Ascending aorta (tissue), 2 donors: ENCODE measurements at regions not wholly inside any gene's neighbourhood (a gene's known extent, or its start where the extent isn't known, plus 50 kb on each side); places are given as distances from the start of the nearest gene placed in this dataset.
"Not testable (repeated sequence)": the region's sequence is repeated elsewhere in the genome, so short reads cannot be mapped to it uniquely, and the experiment has no call there.

ENCODE experiments used
- DNase-seq, 2 donors: peaks; one replicate each; pipeline ENCODE4 v3.0.0-alpha.2; 2019; ENCODE audit warnings: low spot score in 2 of 2
- H3K27ac ChIP-seq, 2 donors: fragments of 200-600 bp; sonication (generic); one replicate each; pipeline ENCODE4 v1.5.1; 2016 to 2017; ENCODE audit warnings: mild to moderate bottlenecking in 1 of 2
- H3K27me3 ChIP-seq: fragments of 200-600 bp; sonication (generic); one replicate; pipeline ENCODE4 v1.5.1; 2017
- H3K36me3 ChIP-seq, 2 donors: fragments of 200-600 bp; sonication (generic); one replicate each; pipeline ENCODE4 v1.5.1; 2016
- H3K4me1 ChIP-seq, 2 donors: fragments of 200-600 bp; sonication (generic); one replicate each; pipeline ENCODE4 v1.5.1; 2016 to 2017; ENCODE audit warnings: mild to moderate bottlenecking in 1 of 2
- H3K4me3 ChIP-seq, 2 donors: fragments of 200-600 bp; sonication (generic); one replicate each; pipeline ENCODE4 v1.5.1; 2016 to 2017; ENCODE audit warnings: mild to moderate bottlenecking in 1 of 2
- H3K9me3 ChIP-seq, 2 donors: fragments of 200-600 bp; sonication (generic); one replicate each; pipeline ENCODE4 v1.5.1; 2016
- CTCF ChIP-seq, 3 experiments: fragments of 200-600 bp in 2 of 3; fragments of 450-650 bp in 1 of 3; sonication (generic) in 2 of 3; IDR thresholded peaks; one replicate each; pipeline ENCODE4 v1.5.1; 2016 to 2019; ENCODE audit warnings: antibody characterized with exemption in 3 of 3, mild to moderate bottlenecking in 1 of 3, moderate library complexity in 1 of 3
- intact Hi-C: fragments of 100-400 bp; cut with DNase I; formaldehyde crosslinking; loops from one replicate; pipeline ENCODE4 v1.15.1; 2023

GRCh38 chr13:85557691-85558467 is 241.3 kb downstream of the SLITRK6 start:
- intact Hi-C loops = no loop called here
- H3K9me3 ChIP-seq = no peaks in the 10 kb centered on the region
- no peaks in the 10 kb centered on the region for H3K27me3 ChIP-seq
- TF ChIP-seq CTCF (IDR thresholded peaks at IDR 0.05) = no peak
- H3K36me3 ChIP-seq = no peaks in the 10 kb centered on the region
- DNase-seq = no peak
- no peaks in the 10 kb centered on the region for H3K4me1 ChIP-seq
- H3K4me3 ChIP-seq = no peak overlapping the region
- no peak overlapping the region for H3K27ac ChIP-seq

- no peak for TF ChIP-seq CTCF (IDR thresholded peaks at IDR 0.05)
- Histone ChIP-seq H3K4me1 (no peaks in the 10 kb centered on the region), H3K9me3 (no peaks in the 10 kb centered on the region), H3K4me3 (no peak overlapping the region), H3K27ac (no peak overlapping the region), H3K27me3 (no peaks in the 10 kb centered on the region), H3K36me3 (no peaks in the 10 kb centered on the region)
- intact Hi-C loops = no loop called here
- DNase-seq = no peak
Measured at GRCh38 chr13:85551012-85551411, 248.2 kb downstream of the SLITRK6 start.

- Histone ChIP-seq H3K4me1 (no peaks in the 10 kb centered on the region), H3K27ac (no peak overlapping the region), H3K9me3 (no peaks in the 10 kb centered on the region), H3K4me3 (no peak overlapping the region), H3K27me3 (no peaks in the 10 kb centered on the region), H3K36me3 (no peaks in the 10 kb centered on the region)
- TF ChIP-seq CTCF (IDR thresholded peaks at IDR 0.05) = no peak
- DNase-seq = no peak
- intact Hi-C loops = no loop called here
Measured at GRCh38 chr13:85549819-85550218, 249.4 kb downstream of the SLITRK6 start.

GRCh38 chr13:85548845-85549244 is 250.4 kb downstream of the SLITRK6 start:
- intact Hi-C loops, H3K27me3 ChIP-seq, H3K4me1 ChIP-seq, H3K27ac ChIP-seq, H3K4me3 ChIP-seq, DNase-seq, H3K9me3 ChIP-seq, H3K36me3 ChIP-seq: not testable (repeated sequence)

- H3K27ac ChIP-seq = no peak overlapping the region
- no peaks in the 10 kb centered on the region for H3K36me3 ChIP-seq
- no peak for DNase-seq
- no peaks in the 10 kb centered on the region for H3K9me3 ChIP-seq
- intact Hi-C loops = no loop called here
- H3K4me1 ChIP-seq = no peaks in the 10 kb centered on the region
- TF ChIP-seq CTCF (IDR thresholded peaks at IDR 0.05) = no peak
- H3K4me3 ChIP-seq = no peak overlapping the region
- H3K27me3 ChIP-seq = no peaks in the 10 kb centered on the region
Measured at GRCh38 chr13:85545771-85546170, 253.4 kb downstream of the SLITRK6 start.

- Histone ChIP-seq H3K27ac (no peak overlapping the region), H3K4me1 (no peaks in the 10 kb centered on the region), H3K27me3 (no peaks in the 10 kb centered on the region), H3K9me3 (no peaks in the 10 kb centered on the region), H3K36me3 (no peaks in the 10 kb centered on the region), H3K4me3 (no peak overlapping the region)
- TF ChIP-seq CTCF (IDR thresholded peaks at IDR 0.05) = no peak
- DNase-seq = no peak
- intact Hi-C loops = no loop called here
Measured at GRCh38 chr13:85544756-85545155, 254.5 kb downstream of the SLITRK6 start.
